ENCODE measurements at regions not wholly inside any gene's neighbourhood (a gene's known extent, or its start where the extent isn't known, plus 50 kb on each side); places are given as distances from the start of the nearest gene placed in this dataset.
"Not testable (repeated sequence)": the region's sequence is repeated elsewhere in the genome, so short reads cannot be mapped to it uniquely, and the experiment has no call there.

DNA sequence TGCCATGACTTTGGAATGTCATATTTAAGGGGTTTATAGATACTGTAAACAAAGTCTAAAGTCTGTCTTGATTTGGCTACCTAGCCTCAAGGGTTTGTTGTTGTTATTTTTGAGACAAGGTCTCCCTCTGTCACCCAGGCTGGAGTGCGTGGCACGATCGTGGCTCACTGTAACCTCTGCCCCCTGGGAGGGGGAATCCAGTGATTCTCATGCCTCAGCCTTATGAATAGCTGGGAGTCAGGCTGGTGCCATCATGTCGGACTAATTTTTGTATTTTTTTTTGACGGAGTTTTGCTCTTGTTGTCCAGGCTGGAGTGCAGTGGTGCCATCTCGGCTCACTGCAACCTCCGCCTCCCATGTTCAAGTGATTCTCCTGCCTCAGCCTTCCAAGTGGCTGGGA, 82.2 kb upstream of the RHOU start:
- POLR2A ChIA-PET, H3K27ac Mint-ChIP-seq, H3K36me3 Mint-ChIP-seq: not testable (repeated sequence)

DNA sequence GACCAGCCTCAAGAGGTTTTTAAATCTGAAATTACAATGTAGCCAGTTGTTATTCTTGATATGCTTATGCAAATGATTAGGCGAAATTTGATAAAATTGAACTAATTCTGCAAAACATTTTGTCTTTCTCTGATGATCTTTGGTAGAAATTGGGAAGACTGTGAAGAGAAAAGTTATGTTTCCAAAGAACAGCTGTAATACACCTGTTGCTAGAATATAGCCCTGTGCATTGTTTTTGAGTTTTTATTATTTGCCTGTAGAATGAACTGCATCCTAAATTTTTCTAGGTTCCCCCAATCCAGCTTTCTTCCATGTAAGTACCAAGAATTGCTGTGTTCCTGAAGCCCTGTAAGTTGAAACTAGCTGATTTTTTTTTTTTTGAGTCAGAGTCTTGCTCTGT, 81.5 kb upstream of the RHOU start:
- H3K36me3 Mint-ChIP-seq = no peaks in the 10 kb centered on the region
- intact Hi-C loops (cut with micrococcal nuclease) = no loop called here
- no peaks in the 10 kb centered on the region for H3K4me1 Mint-ChIP-seq (ENCODE audit: low read depth)
- H3K27ac Mint-ChIP-seq = no peak overlapping the region
- POLR2A ChIA-PET = no interaction called here
- DNase-seq = no peak
- CTCF ChIA-PET = interaction anchor here (0.5 to 1.2 kb wide), 4 partner anchors 11 to 602 kb away, joined by 3 to 6 read pairs (median 3); no protein-coding TSS in a partner anchor
- no peak overlapping the region for H3K4me3 Mint-ChIP-seq
- no peaks in the 10 kb centered on the region for H3K9me3 Mint-ChIP-seq
- H3K27me3 Mint-ChIP-seq = peaks cover 44% of the 10 kb centered on the region

More for the DNA sequence above, 82.2 kb upstream of the RHOU start:
- DNase-seq; H3K4me3 Mint-ChIP-seq; H3K4me1 Mint-ChIP-seq (ENCODE audit: low read depth); intact Hi-C loops (cut with micrococcal nuclease); H3K9me3 Mint-ChIP-seq: not testable (repeated sequence)
- H3K27me3 Mint-ChIP-seq = peaks cover 50% of the 10 kb centered on the region
- CTCF ChIA-PET = interaction anchor here (0.5 kb wide), 1 partner anchor 594 kb away, joined by 3 read pairs; no protein-coding TSS in a partner anchor

DNA sequence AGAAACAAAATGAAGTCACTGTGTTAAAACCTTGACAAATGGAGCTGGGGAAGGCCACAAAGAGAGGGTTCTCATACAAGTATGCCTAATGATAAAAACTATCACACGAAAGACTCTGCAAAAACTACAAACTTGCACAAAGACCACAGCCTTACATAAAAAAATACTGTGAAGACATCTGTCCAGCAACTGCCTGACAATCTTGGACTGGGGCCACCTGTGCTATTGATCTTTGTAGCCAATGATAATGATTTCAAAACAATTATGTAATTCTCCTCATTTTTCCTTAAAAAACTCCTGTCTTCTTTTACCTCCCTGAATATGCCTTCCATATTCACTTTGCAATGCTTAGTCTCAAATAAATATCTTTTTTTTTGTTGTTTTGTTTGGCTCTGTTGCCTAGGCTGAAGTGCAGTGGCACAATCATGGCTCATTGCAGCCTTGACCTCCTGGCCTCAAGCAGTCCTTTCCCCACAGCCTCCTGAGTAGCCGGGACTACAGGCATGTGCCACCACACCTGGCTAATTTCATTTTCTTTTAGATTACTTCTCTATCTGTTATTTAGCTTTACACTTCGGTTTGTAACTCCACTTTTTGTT, 79.4 kb upstream of the RHOU start:
- no peak overlapping the region for H3K27ac Mint-ChIP-seq
- H3K4me1 Mint-ChIP-seq (ENCODE audit: low read depth) = no peaks in the 10 kb centered on the region
- ChIA-PET CTCF (interaction anchor here (0.9 to 1.0 kb wide), 2 partner anchors 9 to 573 kb away, joined by 3 to 4 read pairs; no protein-coding TSS in a partner anchor), POLR2A (interaction anchor here (0.6 kb wide), 1 partner anchor 1684 kb away, joined by 3 read pairs; no protein-coding TSS in a partner anchor)
- no peaks in the 10 kb centered on the region for H3K36me3 Mint-ChIP-seq
- no peak overlapping the region for H3K4me3 Mint-ChIP-seq
- intact Hi-C loops (cut with micrococcal nuclease) = no loop called here
- no peak for DNase-seq
- H3K9me3 Mint-ChIP-seq = no peaks in the 10 kb centered on the region
- H3K27me3 Mint-ChIP-seq = peaks cover 27% of the 10 kb centered on the region

DNA sequence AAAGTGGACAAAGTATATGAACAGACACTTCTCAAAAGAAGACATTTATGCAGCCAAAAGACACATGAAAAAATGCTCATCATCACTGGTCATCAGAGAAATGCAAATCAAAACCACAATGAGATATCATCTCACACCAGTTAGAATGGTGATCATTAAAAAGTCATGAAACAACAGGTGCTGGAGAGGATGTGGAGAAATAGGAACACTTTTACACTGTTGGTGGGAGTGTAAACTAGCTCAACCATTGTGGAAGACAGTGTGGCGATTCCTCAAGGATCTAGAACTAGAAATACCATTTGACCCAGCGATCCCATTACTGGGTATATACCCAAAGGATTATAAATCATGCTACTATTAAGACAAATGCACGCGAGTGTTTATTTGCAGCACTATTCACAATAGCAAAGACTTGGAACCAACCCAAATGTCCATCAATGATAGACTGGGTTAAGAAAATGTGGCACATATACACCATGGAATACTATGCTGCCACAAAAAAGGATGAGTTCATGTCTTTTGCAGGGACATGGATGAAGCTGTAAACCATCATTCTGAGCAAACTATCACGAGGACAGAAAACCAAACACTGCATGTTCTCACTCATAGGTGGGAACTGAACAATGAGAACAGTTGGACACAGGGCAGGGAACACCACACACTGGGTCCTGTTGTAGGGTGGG, 73.1 kb upstream of the RHOU start:
- H3K4me3 Mint-ChIP-seq; H3K9me3 Mint-ChIP-seq; intact Hi-C loops (cut with micrococcal nuclease); H3K36me3 Mint-ChIP-seq; H3K4me1 Mint-ChIP-seq (ENCODE audit: low read depth); H3K27ac Mint-ChIP-seq; H3K27me3 Mint-ChIP-seq; DNase-seq: not testable (repeated sequence)
- ChIA-PET CTCF (interaction anchor here (0.7 kb wide), 1 partner anchor 565 kb away, joined by 3 read pairs; no protein-coding TSS in a partner anchor), POLR2A (interaction anchor here (0.6 kb wide), 1 partner anchor 168 kb away, joined by 3 read pairs; no protein-coding TSS in a partner anchor)

DNA sequence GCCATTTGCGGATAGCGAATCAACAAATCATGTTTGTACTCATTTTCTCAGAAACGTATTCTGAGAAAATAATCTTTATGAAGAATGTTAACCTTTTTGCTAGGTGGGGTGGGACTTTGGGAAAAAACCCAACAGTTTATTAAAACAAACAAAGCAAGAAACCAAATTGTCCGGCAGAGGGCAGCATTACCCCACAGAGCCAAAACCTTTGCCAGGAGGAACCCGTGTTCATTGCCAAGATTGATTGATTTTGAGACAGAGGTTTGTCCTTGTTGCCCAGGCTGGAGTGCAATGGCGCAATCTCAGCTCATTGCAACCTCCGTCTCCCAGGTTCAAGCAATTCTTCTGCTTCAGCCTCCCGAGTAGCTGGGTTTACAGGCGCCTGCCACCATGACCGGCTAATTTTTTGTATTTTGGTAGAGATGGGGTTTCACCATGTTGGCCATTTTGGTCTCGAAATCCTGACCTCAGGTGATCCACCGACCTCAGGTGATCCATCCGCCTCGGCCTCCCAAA, 70.8 kb upstream of the RHOU start:
- Mint-ChIP-seq H3K27ac (no peak overlapping the region), H3K9me3 (no peaks in the 10 kb centered on the region), H3K4me3 (no peak overlapping the region), H3K27me3 (no peaks in the 10 kb centered on the region), H3K4me1 (ENCODE audit: low read depth) (no peaks in the 10 kb centered on the region), H3K36me3 (no peaks in the 10 kb centered on the region)
- ChIA-PET POLR2A (no interaction called here), CTCF (interaction anchor here (0.6 to 6.8 kb wide), 23 partner anchors 8 to 967 kb away, joined by 3 to 110 read pairs (median 4); no protein-coding TSS in a partner anchor)
- intact Hi-C loops (cut with micrococcal nuclease) = loop anchor here (1.0 kb wide), 1 partner anchor 563 kb away; no protein-coding TSS in a partner anchor
- DNase-seq = peak; percentile 83

DNA sequence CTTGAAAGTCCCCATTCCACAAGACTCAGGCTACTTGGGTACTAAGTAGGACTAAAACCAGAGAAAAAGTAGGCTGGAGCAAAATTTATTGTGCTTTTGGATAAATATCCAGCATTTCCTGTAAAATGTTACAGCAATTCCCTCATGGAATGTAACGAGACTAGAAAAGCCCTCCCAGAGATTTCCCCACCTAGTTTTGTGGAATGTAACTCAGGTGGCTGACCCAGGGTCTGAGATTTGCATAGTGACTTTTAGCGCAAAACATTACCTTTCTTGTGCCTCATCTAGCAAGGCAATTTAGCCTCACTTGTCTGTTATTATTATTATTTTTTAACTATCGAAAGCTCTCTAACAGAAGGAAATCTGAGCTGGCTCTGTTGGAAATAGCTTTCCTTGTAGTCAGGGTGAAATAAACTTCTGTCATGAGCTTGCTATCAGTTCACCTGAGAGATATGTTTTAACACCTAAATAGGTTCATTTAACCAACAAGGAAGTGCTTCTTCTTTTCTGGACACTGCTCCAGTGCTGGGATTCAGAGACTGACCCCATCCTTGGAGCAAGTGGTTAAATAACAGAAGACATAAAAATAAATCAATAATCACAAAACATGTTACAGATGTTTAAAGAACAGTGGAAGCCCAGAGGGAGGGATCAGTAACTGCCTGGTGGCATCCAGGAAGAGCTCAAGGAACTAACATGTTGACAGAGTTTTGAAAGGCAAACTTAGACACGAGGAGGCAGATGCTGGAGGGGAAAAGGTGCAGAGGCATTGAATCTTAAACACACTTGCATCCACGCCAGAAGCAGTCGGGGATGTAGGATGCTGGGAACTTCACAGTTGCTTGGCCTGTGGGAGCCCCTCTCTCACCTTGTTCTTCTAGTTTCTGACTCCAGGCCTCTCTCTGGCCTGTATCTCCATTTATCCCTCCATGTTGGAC, 68.3 kb upstream of the RHOU start:
- H3K27me3 Mint-ChIP-seq = no peaks in the 10 kb centered on the region

DNA sequence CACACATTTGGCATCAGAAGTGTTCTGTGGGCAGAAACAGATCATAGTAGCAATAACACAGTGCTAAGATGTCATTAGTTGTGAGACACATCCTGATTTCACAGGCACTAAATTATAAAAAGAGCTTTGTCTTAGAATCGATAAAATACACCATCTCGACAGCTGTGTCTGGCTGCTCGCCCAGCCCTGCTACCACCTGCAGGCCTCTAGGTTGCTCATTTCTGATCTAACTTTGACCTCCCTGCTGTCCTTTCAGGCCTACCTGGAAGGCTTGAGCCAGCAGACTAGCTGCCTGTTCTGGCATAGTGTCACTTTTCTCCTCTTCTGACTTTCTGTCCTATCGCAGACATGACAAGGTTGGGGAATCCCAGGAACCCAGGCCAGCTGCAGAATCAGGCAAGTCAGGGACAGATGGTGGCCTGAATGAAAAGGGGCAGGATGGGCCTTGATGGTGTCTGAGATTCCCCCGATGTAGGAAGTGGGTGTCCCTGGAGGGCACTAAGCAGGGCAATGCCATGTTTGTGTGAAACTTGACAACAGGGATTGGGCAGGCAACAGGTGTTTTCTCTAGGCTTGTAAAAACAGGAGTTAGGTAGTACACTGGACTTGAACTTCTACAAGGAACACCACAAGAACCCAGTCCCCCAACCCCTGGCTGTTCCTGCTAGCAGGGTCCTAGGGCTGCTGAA, 66.6 kb upstream of the RHOU start:
- Mint-ChIP-seq H3K4me1 (ENCODE audit: low read depth) (no peaks in the 10 kb centered on the region), H3K9me3 (no peaks in the 10 kb centered on the region), H3K36me3 (no peaks in the 10 kb centered on the region), H3K27me3 (no peaks in the 10 kb centered on the region), H3K4me3 (no peak overlapping the region), H3K27ac (no peak overlapping the region)
- DNase-seq = no peak
- ChIA-PET CTCF (interaction anchor here (1.0 to 6.8 kb wide), 2 partner anchors 560 to 566 kb away, joined by 3 to 110 read pairs; no protein-coding TSS in a partner anchor), POLR2A (no interaction called here)
- intact Hi-C loops (cut with micrococcal nuclease) = no loop called here

More for the DNA sequence above, 68.3 kb upstream of the RHOU start:
- Mint-ChIP-seq H3K9me3 (no peaks in the 10 kb centered on the region), H3K4me1 (ENCODE audit: low read depth) (no peaks in the 10 kb centered on the region), H3K27ac (no peak overlapping the region), H3K4me3 (no peak overlapping the region), H3K36me3 (no peaks in the 10 kb centered on the region)
- DNase-seq = no peak
- CTCF ChIA-PET = interaction anchor here (1.6 to 6.8 kb wide), 2 partner anchors 562 to 589 kb away, joined by 4 to 110 read pairs; no protein-coding TSS in a partner anchor
- POLR2A ChIA-PET = no interaction called here
- intact Hi-C loops (cut with micrococcal nuclease) = no loop called here

DNA sequence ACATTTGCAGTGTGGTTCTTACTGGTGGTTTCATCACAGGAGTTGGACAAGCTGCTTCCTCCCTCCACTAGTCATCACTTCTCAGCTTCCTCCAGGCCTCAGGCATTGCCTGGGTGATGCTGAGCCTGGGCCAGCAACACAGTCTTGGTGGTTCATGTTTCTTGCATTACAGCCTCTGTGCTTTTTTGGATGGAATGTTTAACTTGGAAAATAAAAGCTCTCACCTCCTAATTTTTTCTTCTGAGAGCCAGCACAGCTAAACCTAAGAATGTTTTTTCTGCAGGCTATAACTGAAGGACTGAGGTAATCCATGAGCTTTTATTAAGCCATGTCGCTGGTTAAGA, 66.1 kb upstream of the RHOU start:
- H3K4me3 Mint-ChIP-seq = no peak overlapping the region
- H3K36me3 Mint-ChIP-seq = no peaks in the 10 kb centered on the region
- no peaks in the 10 kb centered on the region for H3K4me1 Mint-ChIP-seq (ENCODE audit: low read depth)
- no peaks in the 10 kb centered on the region for H3K27me3 Mint-ChIP-seq
- POLR2A ChIA-PET = no interaction called here
- intact Hi-C loops (cut with micrococcal nuclease) = no loop called here
- CTCF ChIA-PET = interaction anchor here (6.8 kb wide), 1 partner anchor 560 kb away, joined by 110 read pairs; no protein-coding TSS in a partner anchor
- DNase-seq = no peak
- H3K9me3 Mint-ChIP-seq = no peaks in the 10 kb centered on the region
- no peak overlapping the region for H3K27ac Mint-ChIP-seq

DNA sequence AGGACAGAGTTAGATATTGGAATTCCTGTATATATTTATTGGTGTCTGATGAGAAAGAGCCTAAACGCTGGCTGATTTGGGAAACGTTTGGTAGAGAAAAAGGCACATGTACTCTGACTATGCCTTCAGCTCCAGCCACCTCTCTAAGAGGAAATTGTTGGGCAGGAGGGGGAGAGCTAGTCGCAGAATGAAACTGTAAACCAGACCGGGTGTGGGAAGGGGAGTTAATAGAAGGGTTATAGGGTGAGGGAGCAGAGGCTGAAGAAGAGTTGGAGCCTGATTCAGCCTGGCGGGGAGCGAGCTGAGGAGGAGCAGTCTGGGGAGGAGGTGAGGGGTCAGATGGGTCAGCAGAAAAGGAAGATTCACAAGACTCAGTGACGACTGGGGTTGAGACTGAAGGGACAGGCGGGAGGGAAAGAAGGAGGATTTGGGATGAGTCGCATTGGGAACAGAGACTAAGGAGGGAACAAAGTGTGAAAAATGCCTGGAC, 54.2 kb upstream of the RHOU start:
- H3K4me3 Mint-ChIP-seq; H3K9me3 Mint-ChIP-seq; intact Hi-C loops (cut with micrococcal nuclease); POLR2A ChIA-PET; CTCF ChIA-PET; H3K36me3 Mint-ChIP-seq; H3K4me1 Mint-ChIP-seq (ENCODE audit: low read depth); DNase-seq; H3K27ac Mint-ChIP-seq: not testable (repeated sequence)
- H3K27me3 Mint-ChIP-seq = peaks cover 19% of the 10 kb centered on the region

DNA sequence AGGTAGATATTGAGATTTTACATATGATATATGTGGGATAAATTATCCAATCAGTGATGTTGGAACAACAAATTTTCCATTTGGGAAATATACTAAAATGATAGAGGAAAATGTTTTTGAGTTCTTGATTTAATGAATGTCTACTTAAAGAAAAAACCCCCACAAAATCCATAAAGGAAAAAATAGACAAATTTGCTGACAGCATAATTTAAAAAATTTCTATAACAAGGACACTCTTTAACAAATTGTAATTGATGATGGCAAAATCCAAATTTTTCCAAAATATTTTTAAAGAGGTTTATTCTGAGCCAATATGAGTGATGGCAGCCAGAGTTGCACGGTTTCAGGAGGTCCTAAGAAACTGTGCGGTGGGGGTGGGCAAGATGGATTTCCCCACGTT, 51.9 kb upstream of the RHOU start:
- Mint-ChIP-seq H3K4me3 (no peak overlapping the region), H3K36me3 (no peaks in the 10 kb centered on the region), H3K4me1 (ENCODE audit: low read depth) (no peaks in the 10 kb centered on the region), H3K9me3 (no peaks in the 10 kb centered on the region), H3K27ac (no peak overlapping the region), H3K27me3 (peaks cover 22% of the 10 kb centered on the region)
- ChIA-PET CTCF (no interaction called here), POLR2A (no interaction called here)
- no peak for DNase-seq
- intact Hi-C loops (cut with micrococcal nuclease) = no loop called here

DNA sequence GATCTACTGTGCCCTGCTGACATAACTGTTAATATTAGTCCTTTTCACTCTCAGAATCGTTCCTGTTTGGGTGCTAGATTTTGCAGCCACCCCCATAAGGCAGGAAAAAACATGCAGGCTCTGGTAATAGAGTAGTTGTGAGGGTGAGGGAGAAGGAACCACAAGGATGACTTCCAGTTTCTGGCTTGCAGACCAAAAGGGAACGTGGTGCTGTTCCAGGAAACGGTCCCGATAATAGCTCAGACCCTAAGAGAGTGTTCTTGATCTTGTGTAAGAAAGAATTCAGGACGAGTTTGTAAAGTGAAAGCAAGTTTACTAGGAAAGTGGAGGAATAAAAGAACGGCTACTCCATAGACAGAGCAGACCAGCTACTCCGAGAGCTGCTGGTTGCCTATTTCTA, 50.7 kb upstream of the RHOU start:
- intact Hi-C loops (cut with micrococcal nuclease) = no loop called here
- Mint-ChIP-seq H3K9me3 (no peaks in the 10 kb centered on the region), H3K4me3 (no peak overlapping the region), H3K4me1 (ENCODE audit: low read depth) (no peaks in the 10 kb centered on the region), H3K27me3 (peaks cover 24% of the 10 kb centered on the region), H3K27ac (no peak overlapping the region), H3K36me3 (no peaks in the 10 kb centered on the region)
- no peak for DNase-seq
- ChIA-PET CTCF (no interaction called here), POLR2A (no interaction called here)

Measured in activated CD4-positive, alpha-beta memory T cell treated with anti-CD3 and anti-CD28 coated beads for 36 hours (primary cell).